ENCODE measurements at regions not wholly inside any gene's neighbourhood (a gene's known extent, or its start where the extent isn't known, plus 50 kb on each side); places are given as distances from the start of the nearest gene placed in this dataset.

- TF ChIP-seq CTCF (IDR thresholded peaks at IDR 0.05; ENCODE audit: low read depth, low read length, poor library complexity, severe bottlenecking) (no peak), EZH2phosphoT487 (IDR thresholded peaks at IDR 0.05; ENCODE audit: borderline replicate concordance, low read length) (no peak)
Measured at GRCh38 chr6:40778918-40779317, 191.8 kb upstream of the LRFN2 start.

Data from DOHH2 (cell line).